Astrocyte of the cerebellum (primary cell): ENCODE measurements at regions not wholly inside any gene's neighbourhood (a gene's known extent, or its start where the extent isn't known, plus 50 kb on each side); places are given as distances from the start of the nearest gene placed in this dataset.

Source experiments
- DNase-seq: peaks from one replicate; pipeline ENCODE4 v3.0.0-alpha.2; 2011; ENCODE audit warnings: low read depth
- H3K4me3 ChIP-seq: 2 replicates; pipeline ENCODE4 v1.5.1; 2011; ENCODE audit warnings: mild to moderate bottlenecking, low read depth, low read length, moderate library complexity
- CTCF ChIP-seq: IDR thresholded peaks from 2 replicates; pipeline ENCODE4 v1.5.1; 2012; ENCODE audit warnings: low read length, low read depth, moderate library complexity, mild to moderate bottlenecking; ENCODE audit errors: missing control alignments
- in situ Hi-C: cut with HindIII; loops from 2 replicates; pipeline ENCODE4 v1.10.0; 2017; ENCODE audit warnings: low sequenced_read_pairs

- DNase-seq = peak; percentile 45
- in situ Hi-C loops = no loop called here
- no peak overlapping the region for H3K4me3 ChIP-seq
- no peak for TF ChIP-seq CTCF
These were observed 254.6 kb upstream of the RBBP8 start for GRCh38 chr18:22678486-22678885.

DNA sequence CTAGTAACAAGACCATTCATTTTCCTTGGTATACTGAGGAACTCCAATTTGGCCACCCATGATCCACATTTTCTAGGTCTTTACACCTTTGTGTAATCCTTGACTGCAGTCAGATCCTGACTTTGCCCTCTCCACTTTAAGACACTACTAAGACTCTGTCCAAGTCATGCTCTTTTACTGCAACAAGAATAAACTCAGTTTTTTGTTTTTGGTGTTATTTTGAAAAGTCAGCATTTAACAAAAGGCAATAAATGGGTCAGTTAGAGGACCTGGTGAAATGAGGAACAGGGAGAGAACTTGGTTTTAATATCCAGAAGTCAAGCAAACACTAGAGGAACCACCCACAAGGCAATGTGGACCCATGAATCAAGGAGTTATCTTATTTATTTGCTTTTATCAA lies 252.2 kb upstream of the RBBP8 start:
- in situ Hi-C loops = no loop called here
- DNase-seq = no peak
- H3K4me3 ChIP-seq = no peak overlapping the region
- TF ChIP-seq CTCF = no peak

GRCh38 chr18:22681908-22682307 lies 251.2 kb upstream of the RBBP8 start:
- no peak overlapping the region for H3K4me3 ChIP-seq
- no peak for DNase-seq
- in situ Hi-C loops = no loop called here
- TF ChIP-seq CTCF = no peak

DNA sequence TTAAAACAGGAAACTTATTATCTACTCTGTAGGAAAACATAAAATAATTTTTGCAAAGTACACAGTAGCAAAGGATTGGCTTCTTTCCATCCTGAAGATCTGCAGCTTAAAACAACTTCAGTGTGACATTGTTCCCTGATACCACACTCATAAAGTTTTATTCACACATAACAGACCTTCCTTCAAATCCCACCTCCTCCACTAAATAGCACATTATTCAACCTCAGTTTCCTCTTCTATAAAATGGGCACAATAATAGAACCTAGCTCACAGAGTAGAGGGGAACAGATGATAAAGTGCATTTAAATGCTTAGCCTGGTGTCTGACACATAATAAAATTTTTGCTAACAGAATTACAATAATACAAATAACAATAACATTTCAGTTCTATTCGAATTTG lies 250.4 kb upstream of the RBBP8 start:
- no peak for DNase-seq
- TF ChIP-seq CTCF = no peak
- no peak overlapping the region for H3K4me3 ChIP-seq
- in situ Hi-C loops = no loop called here

DNA sequence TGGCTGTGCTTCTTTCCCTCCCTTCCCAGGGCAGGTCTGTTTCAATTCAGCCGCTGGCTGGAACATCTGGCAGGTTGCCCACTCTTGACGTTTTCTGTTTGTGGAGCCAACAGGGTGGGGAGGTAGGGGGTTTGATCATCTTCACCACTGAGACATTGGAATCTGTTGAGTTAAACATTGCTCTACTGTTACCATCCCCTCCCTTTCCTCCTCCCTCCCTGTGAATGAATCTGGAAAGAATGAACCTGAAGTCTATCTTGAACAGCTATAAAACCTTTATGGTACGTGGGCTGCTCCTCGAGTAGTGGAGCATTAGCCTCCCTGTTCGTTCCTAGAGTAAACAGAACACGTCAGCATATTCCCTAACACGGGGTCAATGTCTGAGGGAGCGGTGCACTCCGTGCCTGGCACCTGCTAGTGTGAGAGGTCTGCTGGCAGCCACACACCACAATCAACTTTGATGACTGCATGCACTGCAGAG lies 249.9 kb upstream of the RBBP8 start:
- no peak for TF ChIP-seq CTCF
- no peak overlapping the region for H3K4me3 ChIP-seq
- in situ Hi-C loops = no loop called here
- peak; percentile 78 for DNase-seq

DNA sequence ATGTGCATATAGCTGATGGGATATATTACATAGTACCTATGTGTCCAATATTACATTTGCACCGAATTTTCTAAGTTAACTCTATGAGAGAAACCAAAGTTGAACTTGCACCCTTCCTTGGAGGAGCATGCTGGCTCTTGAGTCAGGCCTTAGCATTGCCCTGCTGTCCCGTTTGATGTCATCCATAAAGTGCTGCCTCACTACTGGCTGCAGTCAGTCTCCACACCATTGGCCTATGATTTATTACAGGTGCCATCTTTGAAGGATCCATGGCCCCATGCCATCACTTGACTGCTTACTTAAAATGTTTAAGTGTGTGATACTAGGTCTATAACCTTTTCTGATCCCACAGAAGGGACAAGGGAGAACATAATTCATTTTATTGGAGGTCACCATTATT lies 249.3 kb upstream of the RBBP8 start:
- no peak for TF ChIP-seq CTCF
- in situ Hi-C loops = no loop called here
- no peak overlapping the region for H3K4me3 ChIP-seq
- DNase-seq = no peak

DNA sequence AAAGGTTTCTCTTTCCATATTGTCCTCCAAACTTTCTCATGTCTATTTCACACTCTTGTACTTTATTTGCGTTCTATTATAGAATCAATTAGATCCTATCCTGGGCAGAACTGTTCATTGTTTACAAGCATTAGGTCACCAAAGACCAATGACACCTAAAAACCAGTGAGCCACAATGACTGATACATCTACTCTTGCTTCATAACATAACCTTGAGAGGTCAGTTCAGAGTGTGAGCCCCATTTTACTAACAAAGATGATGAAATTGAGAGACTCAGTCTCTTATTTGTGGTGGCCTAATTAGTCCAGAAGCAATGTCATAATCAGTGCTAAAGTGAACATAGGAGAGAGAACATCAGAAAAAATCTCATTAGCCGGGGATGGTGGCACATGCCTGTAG lies 248.9 kb upstream of the RBBP8 start:
- no peak overlapping the region for H3K4me3 ChIP-seq
- TF ChIP-seq CTCF = no peak
- in situ Hi-C loops = no loop called here
- DNase-seq = no peak
